HEK293 (cell line): ENCODE measurements at regions not wholly inside any gene's neighbourhood (a gene's known extent, or its start where the extent isn't known, plus 50 kb on each side); places are given as distances from the start of the nearest gene placed in this dataset.

Source experiments
- CTCF ChIA-PET: fragments of 350-600 bp; formaldehyde crosslinking; extraction: SDS; loops from one replicate; lab custom pipeline; 2021; ENCODE audit warnings: antibody characterized with exemption; lab: Yijun Ruan, JAX
- POLR2A ChIA-PET: fragments of 300-600 bp; formaldehyde crosslinking; extraction: SDS; loops from one replicate; lab custom pipeline; 2020; ENCODE audit warnings: antibody characterized with exemption, inconsistent platforms; lab: Yijun Ruan, JAX
- H3K27ac ChIP-seq: fragments of 200-500 bp; sonication (Bioruptor generic); 2 replicates; pipeline ENCODE4 v1.5.1; 2014; ENCODE audit warnings: low read depth, low read length, control low read depth, inconsistent platforms; ENCODE audit errors: extremely low read depth
- H3K36me3 ChIP-seq, 2 experiments: fragments of 200-500 bp in 1 of 2; sonication (Bioruptor generic) in 1 of 2; 1 replicate in 1 of 2; 2 replicates in 1 of 2; pipeline ENCODE4 v1.5.1; 2014 to 2017; ENCODE audit warnings: inconsistent platforms in 2 of 2, low read length in 2 of 2; ENCODE audit not compliant: control insufficient read depth in 2 of 2, insufficient read depth in 1 of 2
- H3K4me1 ChIP-seq: fragments of 200-500 bp; sonication (Bioruptor generic); 2 replicates; pipeline ENCODE4 v1.5.1; 2014; ENCODE audit warnings: mild to moderate bottlenecking, low read length, inconsistent platforms; ENCODE audit not compliant: control insufficient read depth, insufficient read depth
- H3K4me3 ChIP-seq: 2 replicates; pipeline ENCODE4 v1.5.1; 2011; ENCODE audit warnings: low read depth, mild to moderate bottlenecking, control low read depth, low read length, moderate library complexity
- H3K9me3 ChIP-seq: fragments of 200-500 bp; sonication (Bioruptor generic); 2 replicates; pipeline ENCODE4 v1.5.1; 2014; ENCODE audit warnings: low read depth, low read length, inconsistent platforms; ENCODE audit not compliant: control insufficient read depth, insufficient read depth
- GFI1B ChIP-seq: fragments of 450-650 bp; formaldehyde crosslinking; IDR thresholded peaks from 2 replicates; pipeline ENCODE4 v1.5.1; 2016; ENCODE audit warnings: missing biosample characterization, missing genetic modification characterization
- KLF10 ChIP-seq: fragments of 450-650 bp; IDR thresholded peaks from 2 replicates; pipeline ENCODE4 v1.5.1; 2018; ENCODE audit warnings: missing biosample characterization, mild to moderate bottlenecking, missing genetic modification characterization
- MYNN ChIP-seq: fragments of 450-650 bp; formaldehyde crosslinking; IDR thresholded peaks from 2 replicates; pipeline ENCODE4 v1.5.1; 2016; ENCODE audit warnings: missing biosample characterization, missing genetic modification characterization, borderline replicate concordance
- MZF1 ChIP-seq: fragments of 450-650 bp; formaldehyde crosslinking; IDR thresholded peaks from 2 replicates; pipeline ENCODE4 v1.5.1; 2017; ENCODE audit warnings: missing biosample characterization, missing genetic modification characterization, borderline replicate concordance
- SALL2 ChIP-seq: fragments of 450-650 bp; formaldehyde crosslinking; IDR thresholded peaks from 2 replicates; pipeline ENCODE4 v1.5.0; 2017; ENCODE audit warnings: missing biosample characterization, mild to moderate bottlenecking, missing genetic modification characterization, borderline replicate concordance
- SETDB1 ChIP-seq: IDR thresholded peaks from one replicate; pipeline ENCODE4 v1.6.1; 2017; ENCODE audit warnings: mild to moderate bottlenecking, low read length, moderate library complexity, mixed read lengths; ENCODE audit not compliant: insufficient read length
- ZFHX2 ChIP-seq: fragments of 450-650 bp; formaldehyde crosslinking; conservative IDR thresholded peaks from 2 replicates; pipeline ENCODE4 v1.5.1; 2016; ENCODE audit warnings: missing biosample characterization, missing genetic modification characterization
- ZFP3 ChIP-seq: fragments of 450-650 bp; formaldehyde crosslinking; IDR thresholded peaks from 2 replicates; pipeline ENCODE4 v1.5.1; 2016; ENCODE audit warnings: low read depth, missing biosample characterization, missing genetic modification characterization
- ZFP37 ChIP-seq: fragments of 450-650 bp; formaldehyde crosslinking; IDR thresholded peaks from 2 replicates; pipeline ENCODE4 v1.5.1; 2016; ENCODE audit warnings: missing biosample characterization, missing genetic modification characterization
- ZFP41 ChIP-seq: fragments of 450-650 bp; formaldehyde crosslinking; IDR thresholded peaks from 2 replicates; pipeline ENCODE4 v1.5.1; 2016; ENCODE audit warnings: missing biosample characterization, missing genetic modification characterization, borderline replicate concordance
- ZNF132 ChIP-seq: fragments of 450-650 bp; formaldehyde crosslinking; IDR thresholded peaks from 2 replicates; pipeline ENCODE4 v1.5.1; 2017; ENCODE audit warnings: missing biosample characterization, missing genetic modification characterization, borderline replicate concordance
- ZNF146 ChIP-seq: fragments of 450-650 bp; formaldehyde crosslinking; IDR thresholded peaks from 2 replicates; pipeline ENCODE4 v1.5.1; 2016; ENCODE audit warnings: missing biosample characterization, missing genetic modification characterization
- ZNF169 ChIP-seq: fragments of 450-650 bp; formaldehyde crosslinking; IDR thresholded peaks from 2 replicates; pipeline ENCODE4 v1.5.1; 2016; ENCODE audit warnings: missing biosample characterization, missing genetic modification characterization
- ZNF2 ChIP-seq: fragments of 450-650 bp; formaldehyde crosslinking; IDR thresholded peaks from 2 replicates; pipeline ENCODE4 v1.5.1; 2016; ENCODE audit warnings: missing biosample characterization, missing genetic modification characterization
- ZNF23 ChIP-seq: fragments of 450-650 bp; formaldehyde crosslinking; IDR thresholded peaks from 2 replicates; pipeline ENCODE4 v1.5.1; 2016; ENCODE audit warnings: missing biosample characterization, missing genetic modification characterization, borderline replicate concordance
- ZNF335 ChIP-seq: fragments of 450-650 bp; formaldehyde crosslinking; conservative IDR thresholded peaks from 2 replicates; pipeline ENCODE4 v1.5.1; 2016; ENCODE audit warnings: missing biosample characterization, missing genetic modification characterization
- ZNF560 ChIP-seq: fragments of 450-650 bp; formaldehyde crosslinking; IDR thresholded peaks from 2 replicates; pipeline ENCODE4 v1.5.1; 2017; ENCODE audit warnings: missing biosample characterization, missing genetic modification characterization, borderline replicate concordance
- ZNF660 ChIP-seq: fragments of 450-650 bp; IDR thresholded peaks from 2 replicates; pipeline ENCODE4 v1.5.1; 2018; ENCODE audit warnings: missing biosample characterization, mild to moderate bottlenecking, missing genetic modification characterization
- ZNF791 ChIP-seq: fragments of 450-650 bp; formaldehyde crosslinking; IDR thresholded peaks from 2 replicates; pipeline ENCODE4 v1.5.1; 2016; ENCODE audit warnings: missing biosample characterization, missing genetic modification characterization
- TF ChIP-seq, protein P1 (sequence below): fragments of 450-650 bp; formaldehyde crosslinking; IDR thresholded peaks from 2 replicates; pipeline ENCODE4 v1.5.1; 2016; ENCODE audit warnings: missing biosample characterization, missing genetic modification characterization
- TF ChIP-seq, protein P2 (sequence below): fragments of 450-650 bp; formaldehyde crosslinking; IDR thresholded peaks from 2 replicates; pipeline ENCODE4 v1.5.1; 2016; ENCODE audit warnings: missing biosample characterization, missing genetic modification characterization, low read depth
- TF ChIP-seq, protein P3 (sequence below): fragments of 450-650 bp; formaldehyde crosslinking; conservative IDR thresholded peaks from 2 replicates; pipeline ENCODE4 v1.5.1; 2016; ENCODE audit warnings: low read depth, missing biosample characterization, missing genetic modification characterization

DNA sequence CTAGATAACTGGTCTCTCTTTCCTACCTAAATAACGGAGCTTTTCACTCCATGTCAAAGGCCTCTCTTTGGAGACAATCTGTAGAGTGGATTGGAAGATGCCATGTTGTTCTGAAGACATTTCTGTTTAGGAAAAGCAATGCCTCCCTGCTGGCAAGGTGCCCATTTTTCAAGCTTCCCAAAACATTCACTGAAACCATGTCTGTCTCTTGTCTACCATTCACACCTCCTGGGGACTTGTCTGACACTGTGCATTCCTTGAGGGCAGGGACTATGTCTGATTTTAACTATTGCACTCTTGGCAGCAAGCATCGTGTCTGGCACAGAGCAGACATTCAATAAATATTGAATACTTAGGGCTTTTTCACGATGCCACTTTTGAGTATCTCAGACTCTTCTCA, 528.9 kb upstream of the NRP1 start:
- H3K9me3 ChIP-seq: no peaks in the 10 kb centered on the region
- ChIA-PET CTCF (interaction anchor here (0.6 kb wide), 1 partner anchor 888 kb away, joined by 6 read pairs; no protein-coding TSS in a partner anchor), POLR2A (no interaction called here)
- no peaks in the 10 kb centered on the region for H3K36me3 ChIP-seq
- H3K4me3 ChIP-seq: no peak overlapping the region
- H3K27ac ChIP-seq: no peak overlapping the region
- no peak for TF ChIP-seq ZNF132 (tag by site-specific recombination)
- no peak for TF ChIP-seq MZF1 (tag by site-specific recombination)
- TF ChIP-seq ZFP37 (tag by site-specific recombination): no peak
- TF ChIP-seq ZNF335 (tag by site-specific recombination): no peak
- no peak for TF ChIP-seq ZFP3 (tag by site-specific recombination)
- TF ChIP-seq ZNF2 (tag by site-specific recombination): no peak
- TF ChIP-seq, protein P1, sequence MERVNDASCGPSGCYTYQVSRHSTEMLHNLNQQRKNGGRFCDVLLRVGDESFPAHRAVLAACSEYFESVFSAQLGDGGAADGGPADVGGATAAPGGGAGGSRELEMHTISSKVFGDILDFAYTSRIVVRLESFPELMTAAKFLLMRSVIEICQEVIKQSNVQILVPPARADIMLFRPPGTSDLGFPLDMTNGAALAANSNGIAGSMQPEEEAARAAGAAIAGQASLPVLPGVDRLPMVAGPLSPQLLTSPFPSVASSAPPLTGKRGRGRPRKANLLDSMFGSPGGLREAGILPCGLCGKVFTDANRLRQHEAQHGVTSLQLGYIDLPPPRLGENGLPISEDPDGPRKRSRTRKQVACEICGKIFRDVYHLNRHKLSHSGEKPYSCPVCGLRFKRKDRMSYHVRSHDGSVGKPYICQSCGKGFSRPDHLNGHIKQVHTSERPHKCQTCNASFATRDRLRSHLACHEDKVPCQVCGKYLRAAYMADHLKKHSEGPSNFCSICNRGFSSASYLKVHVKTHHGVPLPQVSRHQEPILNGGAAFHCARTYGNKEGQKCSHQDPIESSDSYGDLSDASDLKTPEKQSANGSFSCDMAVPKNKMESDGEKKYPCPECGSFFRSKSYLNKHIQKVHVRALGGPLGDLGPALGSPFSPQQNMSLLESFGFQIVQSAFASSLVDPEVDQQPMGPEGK (tag by site-specific recombination): no peak
- TF ChIP-seq MYNN (tag by site-specific recombination): no peak
- no peak for TF ChIP-seq ZNF791 (tag by site-specific recombination)
- TF ChIP-seq ZNF146 (tag by site-specific recombination): no peak
- TF ChIP-seq ZNF560 (tag by site-specific recombination): no peak
- TF ChIP-seq ZFHX2 (tag by site-specific recombination): no peak
- TF ChIP-seq, all 188 proteins: peak for 0
- no peaks in the 10 kb centered on the region for H3K4me1 ChIP-seq

DNA sequence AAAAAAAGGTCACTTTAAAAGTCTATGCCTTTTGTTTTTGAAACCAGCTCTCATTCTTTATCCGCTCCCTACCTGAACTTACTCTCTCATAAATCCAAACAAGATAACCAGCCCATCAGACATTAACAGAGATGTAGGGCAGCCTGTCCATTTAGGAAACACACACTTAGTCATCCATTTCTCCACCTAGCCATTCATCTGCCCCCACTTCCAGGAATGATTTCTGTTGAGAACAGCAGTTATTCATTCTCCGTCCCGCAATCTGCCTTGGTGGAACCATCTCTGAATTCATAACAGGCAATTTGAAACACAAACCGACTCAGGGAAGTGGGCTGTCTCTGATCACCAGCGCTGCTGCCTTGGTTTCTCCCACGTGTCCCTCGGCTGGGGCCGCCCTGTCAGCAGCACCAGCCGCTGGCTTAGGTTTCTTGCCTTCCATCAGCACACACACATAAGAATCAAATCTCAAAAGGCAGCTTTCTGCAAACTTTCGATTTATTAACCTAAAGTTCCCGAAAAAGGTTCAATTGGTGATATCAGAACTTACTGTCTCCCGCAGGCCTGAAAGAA, 528.2 kb upstream of the NRP1 start:
- no peak overlapping the region for H3K27ac ChIP-seq
- no peaks in the 10 kb centered on the region for H3K9me3 ChIP-seq
- ChIA-PET POLR2A (no interaction called here), CTCF (no interaction called here)
- no peaks in the 10 kb centered on the region for H3K36me3 ChIP-seq
- H3K4me1 ChIP-seq: no peaks in the 10 kb centered on the region
- H3K4me3 ChIP-seq: no peak overlapping the region
- TF ChIP-seq GFI1B (no peak), ZNF660 (tag by site-specific recombination) (no peak)

DNA sequence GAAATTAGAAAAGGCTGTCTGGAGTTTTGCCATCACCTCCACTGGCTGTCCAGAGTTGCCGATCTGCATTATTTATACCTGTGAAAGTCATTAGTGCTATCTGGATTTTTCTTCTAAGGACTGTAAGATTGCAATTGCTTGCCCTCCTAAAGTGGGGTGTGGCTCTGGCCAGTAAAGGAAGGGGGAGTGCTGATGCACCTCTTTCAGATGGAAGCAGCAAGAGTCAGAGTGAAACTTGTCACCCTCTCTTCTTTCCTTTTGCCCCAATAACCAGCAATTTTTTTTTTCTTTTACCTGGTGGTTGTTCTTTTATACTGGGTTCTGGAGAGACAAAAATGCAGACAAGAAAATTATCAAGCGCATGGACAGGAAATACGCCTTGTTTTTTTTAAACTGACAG, 527.4 kb upstream of the NRP1 start:
- no peaks in the 10 kb centered on the region for H3K9me3 ChIP-seq
- H3K4me3 ChIP-seq: no peak overlapping the region
- POLR2A ChIA-PET: no interaction called here
- TF ChIP-seq KLF10 (tag by site-specific recombination) (no peak), ZNF23 (tag by site-specific recombination) (no peak), SETDB1 (no peak), ZNF169 (tag by site-specific recombination) (no peak), SALL2 (no peak), ZFP41 (no peak)
- TF ChIP-seq, protein P2, sequence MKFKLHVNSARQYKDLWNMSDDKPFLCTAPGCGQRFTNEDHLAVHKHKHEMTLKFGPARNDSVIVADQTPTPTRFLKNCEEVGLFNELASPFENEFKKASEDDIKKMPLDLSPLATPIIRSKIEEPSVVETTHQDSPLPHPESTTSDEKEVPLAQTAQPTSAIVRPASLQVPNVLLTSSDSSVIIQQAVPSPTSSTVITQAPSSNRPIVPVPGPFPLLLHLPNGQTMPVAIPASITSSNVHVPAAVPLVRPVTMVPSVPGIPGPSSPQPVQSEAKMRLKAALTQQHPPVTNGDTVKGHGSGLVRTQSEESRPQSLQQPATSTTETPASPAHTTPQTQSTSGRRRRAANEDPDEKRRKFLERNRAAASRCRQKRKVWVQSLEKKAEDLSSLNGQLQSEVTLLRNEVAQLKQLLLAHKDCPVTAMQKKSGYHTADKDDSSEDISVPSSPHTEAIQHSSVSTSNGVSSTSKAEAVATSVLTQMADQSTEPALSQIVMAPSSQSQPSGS: no peak
- TF ChIP-seq, protein P3, sequence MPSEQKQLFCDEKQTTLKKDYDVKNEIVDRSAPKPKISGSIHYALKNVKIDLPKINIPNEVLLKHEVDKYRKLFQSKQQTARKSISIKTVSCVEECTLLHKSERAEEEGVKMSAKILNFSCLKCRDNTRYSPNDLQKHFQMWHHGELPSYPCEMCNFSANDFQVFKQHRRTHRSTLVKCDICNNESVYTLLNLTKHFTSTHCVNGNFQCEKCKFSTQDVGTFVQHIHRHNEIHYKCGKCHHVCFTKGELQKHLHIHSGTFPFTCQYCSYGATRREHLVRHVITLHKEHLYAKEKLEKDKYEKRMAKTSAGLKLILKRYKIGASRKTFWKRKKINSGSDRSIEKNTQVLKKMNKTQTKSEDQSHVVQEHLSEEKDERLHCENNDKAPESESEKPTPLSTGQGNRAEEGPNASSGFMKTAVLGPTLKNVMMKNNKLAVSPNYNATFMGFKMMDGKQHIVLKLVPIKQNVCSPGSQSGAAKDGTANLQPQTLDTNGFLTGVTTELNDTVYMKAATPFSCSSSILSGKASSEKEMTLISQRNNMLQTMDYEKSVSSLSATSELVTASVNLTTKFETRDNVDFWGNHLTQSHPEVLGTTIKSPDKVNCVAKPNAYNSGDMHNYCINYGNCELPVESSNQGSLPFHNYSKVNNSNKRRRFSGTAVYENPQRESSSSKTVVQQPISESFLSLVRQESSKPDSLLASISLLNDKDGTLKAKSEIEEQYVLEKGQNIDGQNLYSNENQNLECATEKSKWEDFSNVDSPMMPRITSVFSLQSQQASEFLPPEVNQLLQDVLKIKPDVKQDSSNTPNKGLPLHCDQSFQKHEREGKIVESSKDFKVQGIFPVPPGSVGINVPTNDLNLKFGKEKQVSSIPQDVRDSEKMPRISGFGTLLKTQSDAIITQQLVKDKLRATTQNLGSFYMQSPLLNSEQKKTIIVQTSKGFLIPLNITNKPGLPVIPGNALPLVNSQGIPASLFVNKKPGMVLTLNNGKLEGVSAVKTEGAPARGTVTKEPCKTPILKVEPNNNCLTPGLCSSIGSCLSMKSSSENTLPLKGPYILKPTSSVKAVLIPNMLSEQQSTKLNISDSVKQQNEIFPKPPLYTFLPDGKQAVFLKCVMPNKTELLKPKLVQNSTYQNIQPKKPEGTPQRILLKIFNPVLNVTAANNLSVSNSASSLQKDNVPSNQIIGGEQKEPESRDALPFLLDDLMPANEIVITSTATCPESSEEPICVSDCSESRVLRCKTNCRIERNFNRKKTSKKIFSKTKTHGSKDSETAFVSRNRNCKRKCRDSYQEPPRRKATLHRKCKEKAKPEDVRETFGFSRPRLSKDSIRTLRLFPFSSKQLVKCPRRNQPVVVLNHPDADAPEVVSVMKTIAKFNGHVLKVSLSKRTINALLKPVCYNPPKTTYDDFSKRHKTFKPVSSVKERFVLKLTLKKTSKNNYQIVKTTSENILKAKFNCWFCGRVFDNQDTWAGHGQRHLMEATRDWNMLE: no peak
- TF ChIP-seq, all 188 proteins: peak for 0
- H3K36me3 ChIP-seq: no peaks in the 10 kb centered on the region
- CTCF ChIA-PET: no interaction called here
- no peak overlapping the region for H3K27ac ChIP-seq
- no peaks in the 10 kb centered on the region for H3K4me1 ChIP-seq
